ES-I3 (cell line): ENCODE measurements at regions not wholly inside any gene's neighbourhood (a gene's known extent, or its start where the extent isn't known, plus 50 kb on each side); places are given as distances from the start of the nearest gene placed in this dataset.

Experiments used
- H3K36me3 ChIP-seq: 2 replicates; pipeline ENCODE4 v1.6.1; 2013; ENCODE audit warnings: mild to moderate bottlenecking, low read length, control low read depth, moderate library complexity; ENCODE audit not compliant: insufficient read depth
- H3K4me1 ChIP-seq: 2 replicates; pipeline ENCODE4 v1.6.1; 2013; ENCODE audit warnings: mild to moderate bottlenecking, control low read depth, low read length; ENCODE audit not compliant: insufficient read depth
- H3K9ac ChIP-seq: 2 replicates; pipeline ENCODE4 v1.6.1; 2013; ENCODE audit warnings: low read depth, mild to moderate bottlenecking, low read length, moderate library complexity
- H3K9me3 ChIP-seq: 2 replicates; pipeline ENCODE4 v1.6.1; 2013; ENCODE audit warnings: mild to moderate bottlenecking, low read length, moderate library complexity; ENCODE audit not compliant: control insufficient read depth, insufficient read depth

DNA sequence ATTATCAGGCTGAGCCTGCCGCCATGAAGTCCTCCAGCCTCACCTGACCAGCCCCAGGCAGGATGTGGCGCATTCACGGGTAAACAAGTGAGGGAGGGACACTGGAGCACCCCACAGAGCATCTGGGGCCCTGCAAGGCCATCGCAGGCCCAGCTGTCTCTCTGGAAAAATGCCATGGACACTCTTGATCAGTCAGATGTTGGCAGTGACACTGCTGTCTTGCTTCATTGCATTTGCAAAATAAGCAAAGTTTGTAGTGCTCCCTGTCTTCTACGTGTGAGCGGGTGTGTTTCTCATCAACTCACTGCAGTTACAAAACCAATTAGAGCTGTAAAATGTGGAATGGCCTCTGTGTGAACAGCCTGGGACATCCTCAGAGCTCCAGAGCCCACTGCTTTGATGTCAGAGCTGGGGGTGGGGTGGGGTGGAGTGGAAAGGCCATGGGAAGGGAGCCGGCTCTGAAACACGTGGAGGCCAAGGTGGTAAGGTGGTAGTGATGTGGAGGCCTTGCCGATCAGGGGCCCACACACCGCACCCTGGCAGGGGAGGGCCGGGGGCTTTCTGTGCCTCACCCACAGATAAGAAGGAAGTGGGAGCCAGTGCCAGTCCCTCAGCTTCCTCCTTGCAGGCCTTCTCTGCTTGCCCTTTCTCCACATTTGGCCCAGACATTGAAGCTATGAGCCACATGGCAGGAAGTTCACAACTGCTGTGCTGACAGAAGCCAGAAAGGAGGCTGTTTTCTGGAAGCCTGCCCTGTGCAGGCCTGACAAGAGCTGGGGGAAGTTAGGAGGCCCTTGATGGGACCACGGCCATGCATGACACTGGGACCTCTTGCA, 254.9 kb downstream of the RHOU start:
- H3K9me3 ChIP-seq, result no peaks in the 10 kb centered on the region
- no peaks in the 10 kb centered on the region for H3K36me3 ChIP-seq
- H3K9ac ChIP-seq, result no peak overlapping the region
- no peaks in the 10 kb centered on the region; the same call in 1 of the 2 replicates for H3K4me1 ChIP-seq

DNA sequence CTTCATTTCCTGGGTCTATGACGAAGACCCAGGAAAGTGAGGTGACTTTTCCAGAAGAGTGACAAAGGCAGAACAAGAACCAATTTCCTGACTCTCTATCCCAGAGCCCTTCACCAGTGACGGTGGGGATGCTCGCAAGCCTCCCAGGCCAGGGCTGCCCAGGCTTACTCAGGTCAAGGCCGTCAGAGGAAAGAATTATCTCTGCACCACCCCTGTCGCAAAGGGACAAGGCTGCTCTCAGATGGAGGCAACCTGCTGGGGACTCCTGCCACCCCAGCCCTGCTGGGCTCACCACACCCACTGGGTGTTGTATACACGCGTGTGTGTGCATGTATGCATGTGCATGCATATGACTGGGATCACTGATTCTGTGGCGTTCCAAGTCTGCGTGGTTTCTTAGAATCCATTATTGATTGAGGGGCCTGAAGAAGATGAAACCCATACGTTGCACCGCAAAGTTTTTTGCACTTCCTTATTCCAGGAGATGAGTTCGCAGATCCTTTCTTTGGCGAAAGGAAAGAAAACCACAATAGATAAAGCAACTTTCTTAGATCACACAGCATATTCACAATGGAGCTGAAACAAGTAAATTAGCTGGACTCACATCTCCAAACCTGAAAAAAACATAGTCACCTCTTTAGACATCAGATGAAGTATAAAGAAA, 255.8 kb downstream of the RHOU start:
- H3K9me3 ChIP-seq, result no peaks in the 10 kb centered on the region
- H3K36me3 ChIP-seq, result no peaks in the 10 kb centered on the region
- H3K4me1 ChIP-seq, result no peaks in the 10 kb centered on the region; the same call in 1 of the 2 replicates
- H3K9ac ChIP-seq, result no peak overlapping the region

GRCh38 chr1:228992044-228992443, 256.8 kb downstream of the RHOU start:
- H3K36me3 ChIP-seq, result no peaks in the 10 kb centered on the region
- no peak overlapping the region for H3K9ac ChIP-seq
- no peaks in the 10 kb centered on the region; the same call in 1 of the 2 replicates for H3K4me1 ChIP-seq

DNA sequence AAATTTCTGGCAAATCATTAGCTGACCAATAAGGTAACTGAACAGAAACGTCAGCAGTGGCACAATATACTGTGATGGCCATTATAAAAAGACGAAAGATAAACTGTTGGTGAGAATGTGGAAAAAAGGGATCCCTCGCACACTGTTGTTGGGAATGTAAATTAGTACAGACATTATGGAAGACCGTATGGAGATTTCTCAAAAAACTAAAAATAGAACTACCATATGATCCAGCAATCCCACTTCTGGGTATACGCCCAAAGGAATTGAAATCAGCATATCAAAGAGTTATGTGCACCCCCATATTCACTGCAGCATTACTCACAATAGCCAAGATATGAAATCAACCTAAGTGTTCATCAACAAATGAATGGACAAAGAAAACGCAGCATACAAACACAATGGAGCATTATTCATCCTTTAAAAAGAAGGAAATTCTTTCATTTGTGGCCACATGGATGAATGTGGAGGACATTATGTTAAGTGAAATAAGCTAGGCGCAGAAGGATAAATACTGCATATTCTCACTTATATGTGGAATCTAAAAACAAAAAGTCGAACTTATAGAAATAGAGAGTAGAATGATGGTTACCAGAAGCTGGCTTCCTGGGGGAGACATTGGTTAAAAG, 257.7 kb downstream of the RHOU start:
- no peak overlapping the region for H3K9ac ChIP-seq
- no peaks in the 10 kb centered on the region; the same call in 1 of the 2 replicates for H3K4me1 ChIP-seq
- no peaks in the 10 kb centered on the region for H3K36me3 ChIP-seq
- H3K9me3 ChIP-seq, result no peaks in the 10 kb centered on the region

More at GRCh38 chr1:228992044-228992443, 256.8 kb downstream of the RHOU start:
- no peaks in the 10 kb centered on the region for H3K9me3 ChIP-seq

- H3K9ac ChIP-seq, result no peak overlapping the region
- no peaks in the 10 kb centered on the region for H3K9me3 ChIP-seq
- H3K4me1 ChIP-seq, result no peaks in the 10 kb centered on the region
- H3K36me3 ChIP-seq, result no peaks in the 10 kb centered on the region
Observed at GRCh38 chr1:228994676-228995594, 259.7 kb downstream of the RHOU start.

GRCh38 chr1:228996281-228996680, 261.0 kb downstream of the RHOU start:
- H3K9me3 ChIP-seq, result no peaks in the 10 kb centered on the region

GRCh38 chr1:228997721-228998144, 262.5 kb downstream of the RHOU start:
- Histone ChIP-seq H3K36me3 (no peaks in the 10 kb centered on the region), H3K9ac (no peak overlapping the region), H3K4me1 (no peaks in the 10 kb centered on the region), H3K9me3 (no peaks in the 10 kb centered on the region)

More at GRCh38 chr1:228996281-228996680, 261.0 kb downstream of the RHOU start:
- Histone ChIP-seq H3K4me1 (no peaks in the 10 kb centered on the region), H3K36me3 (no peaks in the 10 kb centered on the region), H3K9ac (no peak overlapping the region)

DNA sequence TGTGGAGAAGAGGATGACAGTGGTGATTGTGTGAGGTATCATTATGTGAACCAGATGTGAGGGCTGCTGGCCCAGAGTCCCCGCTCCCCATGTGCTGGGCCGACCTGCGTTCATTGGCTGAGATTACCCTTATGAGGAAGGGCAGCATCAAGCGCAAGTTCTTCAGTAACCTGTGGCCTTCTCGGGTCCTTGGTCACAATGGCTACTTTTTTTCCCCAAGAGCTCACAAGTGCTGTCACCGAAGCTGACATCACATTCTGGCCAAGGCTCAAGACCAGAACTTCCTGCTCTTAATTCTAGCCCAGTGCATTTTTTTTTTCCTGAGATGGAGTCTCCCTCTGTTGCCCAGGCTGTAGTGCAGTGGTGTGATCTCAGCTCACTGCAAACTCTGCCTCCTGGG, 262.9 kb downstream of the RHOU start:
- H3K4me1 ChIP-seq, result peaks cover 4% of the 10 kb centered on the region; the same call in 1 of the 2 replicates
- H3K9me3 ChIP-seq, result no peaks in the 10 kb centered on the region
- no peaks in the 10 kb centered on the region for H3K36me3 ChIP-seq
- no peak overlapping the region for H3K9ac ChIP-seq

GRCh38 chr1:228999446-229000170, 264.3 kb downstream of the RHOU start:
- Histone ChIP-seq H3K4me1 (peaks cover 7% of the 10 kb centered on the region; the same call in 1 of the 2 replicates), H3K9ac (no peak overlapping the region), H3K36me3 (no peaks in the 10 kb centered on the region), H3K9me3 (no peaks in the 10 kb centered on the region)

- H3K4me1 ChIP-seq, result peaks cover 7% of the 10 kb centered on the region; the same call in 1 of the 2 replicates
- H3K9me3 ChIP-seq, result no peaks in the 10 kb centered on the region
- H3K36me3 ChIP-seq, result no peaks in the 10 kb centered on the region
- no peak overlapping the region for H3K9ac ChIP-seq
Observed at GRCh38 chr1:229000187-229000586, 264.9 kb downstream of the RHOU start.

DNA sequence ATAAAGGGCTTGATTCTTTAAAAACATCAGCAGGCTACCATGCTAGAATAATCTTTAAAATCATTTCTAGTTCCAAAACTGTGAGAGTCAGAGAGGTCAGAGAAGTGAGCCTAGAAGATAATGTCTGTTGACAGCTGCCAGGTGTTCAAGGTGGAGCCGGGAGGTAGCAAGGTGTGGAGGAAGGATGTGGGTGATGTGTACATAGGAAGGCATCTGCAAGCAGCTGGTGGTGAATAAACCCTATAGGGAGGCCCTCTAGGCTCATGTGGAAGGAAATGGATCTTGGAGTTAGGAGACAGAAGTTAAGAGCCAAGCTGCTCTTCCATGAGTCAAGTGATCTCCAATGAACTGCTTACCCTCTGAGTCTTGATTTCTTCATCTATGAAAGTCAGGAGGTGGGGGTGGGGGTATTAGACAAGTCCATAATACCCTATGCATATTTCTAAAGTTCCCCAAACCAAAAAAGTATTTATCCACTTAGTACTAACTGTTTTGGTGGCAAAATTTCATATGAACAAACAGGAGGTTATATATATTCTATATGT, 266.3 kb downstream of the RHOU start:
- Histone ChIP-seq H3K9ac (no peak overlapping the region), H3K4me1 (peaks cover 7% of the 10 kb centered on the region; the same call in 1 of the 2 replicates), H3K36me3 (no peaks in the 10 kb centered on the region), H3K9me3 (no peaks in the 10 kb centered on the region)

DNA sequence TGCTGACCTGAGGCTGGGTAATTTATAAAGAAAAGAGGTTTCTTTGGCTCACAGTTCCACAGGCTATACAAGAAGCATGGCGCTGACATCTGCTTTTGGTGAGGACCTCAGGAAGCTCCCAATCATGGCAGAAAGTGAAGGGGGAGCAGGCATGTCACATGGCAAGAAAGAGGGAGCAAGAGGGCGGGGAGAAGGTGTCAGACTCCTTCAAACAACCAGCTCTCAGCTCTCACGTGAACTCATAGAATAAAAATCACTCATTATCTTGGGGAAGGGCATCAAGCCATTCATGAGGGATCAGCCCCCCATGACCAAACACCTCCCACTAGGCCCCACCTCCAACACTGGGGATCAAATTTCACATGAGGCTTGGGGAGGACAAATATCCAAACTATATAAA, 266.8 kb downstream of the RHOU start:
- Histone ChIP-seq H3K36me3 (no peaks in the 10 kb centered on the region), H3K9me3 (no peaks in the 10 kb centered on the region), H3K9ac (no peak overlapping the region), H3K4me1 (peaks cover 7% of the 10 kb centered on the region; the same call in 1 of the 2 replicates)

DNA sequence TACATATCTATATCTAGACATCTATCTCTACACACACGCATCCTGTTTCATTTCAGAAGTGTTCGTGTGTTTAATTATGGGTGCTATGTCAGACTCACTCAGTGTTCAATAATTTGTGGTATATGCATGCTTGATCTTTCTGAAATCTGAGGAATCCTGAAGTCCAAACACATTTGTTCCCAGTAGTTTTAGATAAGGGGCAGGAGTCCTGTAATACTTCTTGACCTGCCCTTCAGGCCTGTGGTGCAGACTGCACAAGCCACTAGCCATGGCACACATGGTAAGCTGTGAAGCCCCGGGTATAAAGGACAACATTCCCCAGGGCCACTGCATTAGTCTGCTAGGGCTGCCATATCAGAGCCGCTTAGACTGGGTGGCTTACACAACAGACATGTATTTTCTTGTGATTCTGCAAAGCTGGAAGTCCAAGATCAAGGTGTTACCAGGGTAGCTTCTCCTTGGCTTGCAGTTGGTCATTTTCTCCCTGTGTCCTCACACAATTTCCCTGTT, 267.2 kb downstream of the RHOU start:
- no peaks in the 10 kb centered on the region for H3K9me3 ChIP-seq
- H3K4me1 ChIP-seq, result peaks cover 7% of the 10 kb centered on the region; the same call in 1 of the 2 replicates
- no peaks in the 10 kb centered on the region for H3K36me3 ChIP-seq
- no peak overlapping the region for H3K9ac ChIP-seq
